ENCODE measurements at regions not wholly inside any gene's neighbourhood (a gene's known extent, or its start where the extent isn't known, plus 50 kb on each side); places are given as distances from the start of the nearest gene placed in this dataset.
"Not testable (repeated sequence)": the region's sequence is repeated elsewhere in the genome, so short reads cannot be mapped to it uniquely, and the experiment has no call there.

GRCh38 chr9:42743030-42743814 is 559.8 kb downstream of the SPATA31A6 start:
- peak; percentile 62 to 83 (median 70) for TF ChIP-seq CTCF (IDR thresholded peaks at IDR 0.05)
- not testable (repeated sequence) for TF ChIP-seq POLR2A (IDR thresholded peaks at IDR 0.05)

Measured in right lobe of liver (tissue), 4 donors.